RPMI7951 (cell line): ENCODE measurements at regions not wholly inside any gene's neighbourhood (a gene's known extent, or its start where the extent isn't known, plus 50 kb on each side); places are given as distances from the start of the nearest gene placed in this dataset.
A peak's percentile ranks its signal among the peaks of the same experiment; 100 is the strongest.
"Not testable (repeated sequence)": the region's sequence is repeated elsewhere in the genome, so short reads cannot be mapped to it uniquely, and the experiment has no call there.

Source experiments
- DNase-seq: peaks from one replicate; pipeline ENCODE4 v3.0.0-alpha.2; 2012; ENCODE audit warnings: low read depth

DNA sequence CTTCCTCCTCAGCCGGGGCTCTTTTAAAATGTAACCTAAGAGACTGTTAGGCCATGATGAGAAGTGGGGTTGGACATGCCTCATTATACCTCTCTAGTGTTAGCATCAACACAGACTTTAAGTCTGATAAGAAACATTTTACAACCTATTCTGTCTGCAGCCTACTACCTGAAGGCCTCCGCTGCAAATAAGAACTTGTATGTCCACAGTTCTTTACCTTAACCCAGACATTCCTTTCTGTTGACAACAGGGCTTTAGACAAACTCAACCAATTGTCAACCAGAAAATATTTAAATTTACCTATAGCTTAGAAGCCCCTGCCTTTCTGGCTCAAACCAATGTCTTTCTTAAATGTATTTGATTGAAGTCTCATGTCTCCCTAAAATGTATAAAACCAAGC, 1418.6 kb downstream of the STIM2 start:
- no peak for DNase-seq

- not testable (repeated sequence) for DNase-seq
Measured at GRCh38 chr4:28286266-28286665, 1425.6 kb downstream of the STIM2 start.

- peak; percentile 89 for DNase-seq
Measured at GRCh38 chr4:28287831-28288233, 1427.2 kb downstream of the STIM2 start.

GRCh38 chr4:28296239-28296638, 1435.6 kb downstream of the STIM2 start:
- DNase-seq: no peak

DNA sequence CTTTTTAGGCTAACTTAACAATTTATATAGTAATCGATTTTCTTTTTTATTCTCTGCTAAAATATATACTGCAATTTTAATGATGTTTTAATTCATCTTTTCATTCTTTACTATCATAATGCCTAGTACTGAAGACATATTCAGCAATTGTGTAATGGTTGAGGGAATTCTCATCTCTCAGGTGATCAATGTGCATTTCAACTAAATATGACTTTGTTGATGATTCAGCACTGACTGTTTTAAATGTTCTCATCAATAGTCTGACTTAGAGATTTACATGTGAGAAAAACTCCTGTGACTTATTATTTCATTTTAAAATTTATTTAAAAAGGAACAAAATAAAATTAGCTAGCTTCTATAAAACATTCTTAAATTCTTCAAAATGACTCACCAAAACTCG, 1450.3 kb downstream of the STIM2 start:
- DNase-seq: no peak

GRCh38 chr4:28312497-28312896, 1451.9 kb downstream of the STIM2 start:
- DNase-seq: not testable (repeated sequence)

DNA sequence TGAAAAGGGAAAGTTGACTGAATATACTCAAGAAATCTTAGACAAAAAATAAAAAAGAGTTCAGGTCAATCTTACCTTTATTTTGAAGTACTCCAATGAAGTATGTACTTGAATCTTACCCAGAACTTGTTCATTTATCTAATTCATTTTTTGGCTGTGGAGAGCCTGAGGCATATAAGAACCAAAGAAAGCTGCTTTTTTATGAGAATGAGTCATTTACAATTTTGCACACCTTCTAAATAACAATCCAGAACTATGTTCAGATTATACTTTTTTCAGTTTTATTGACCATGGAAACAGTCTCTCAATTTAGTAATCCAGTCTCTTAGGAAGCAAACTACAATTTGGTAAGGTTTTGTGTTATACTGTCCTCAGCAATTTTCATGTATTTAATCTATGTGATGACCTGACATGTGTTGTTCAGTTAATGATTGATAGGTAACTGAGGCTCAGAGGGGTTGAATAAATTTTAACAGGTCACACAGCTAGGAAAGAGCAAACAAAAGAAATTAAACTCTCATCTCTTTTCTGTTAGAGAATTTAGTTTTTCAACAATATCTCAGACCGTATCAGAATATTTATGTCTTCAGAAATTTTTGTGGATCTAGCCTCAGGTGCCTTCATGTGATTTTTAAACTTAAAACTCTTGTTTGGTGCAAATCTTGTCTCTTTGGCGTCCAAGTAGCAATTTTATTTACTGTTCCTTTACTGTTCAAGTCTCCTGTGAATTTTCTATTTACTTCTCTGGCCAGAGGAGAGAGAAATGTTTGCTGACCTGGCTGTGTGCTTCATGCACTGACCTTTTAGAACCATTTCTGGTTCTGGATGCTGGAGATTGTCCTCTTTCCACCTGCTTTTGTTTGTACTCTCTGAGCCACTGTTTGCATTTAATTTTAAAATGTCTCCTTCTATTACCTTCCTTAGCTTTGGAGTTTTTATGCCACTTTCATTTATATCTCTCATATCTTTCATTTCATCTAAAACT, 1453.4 kb downstream of the STIM2 start:
- DNase-seq: no peak

GRCh38 chr4:28317221-28317620, 1456.6 kb downstream of the STIM2 start:
- DNase-seq: no peak

DNA sequence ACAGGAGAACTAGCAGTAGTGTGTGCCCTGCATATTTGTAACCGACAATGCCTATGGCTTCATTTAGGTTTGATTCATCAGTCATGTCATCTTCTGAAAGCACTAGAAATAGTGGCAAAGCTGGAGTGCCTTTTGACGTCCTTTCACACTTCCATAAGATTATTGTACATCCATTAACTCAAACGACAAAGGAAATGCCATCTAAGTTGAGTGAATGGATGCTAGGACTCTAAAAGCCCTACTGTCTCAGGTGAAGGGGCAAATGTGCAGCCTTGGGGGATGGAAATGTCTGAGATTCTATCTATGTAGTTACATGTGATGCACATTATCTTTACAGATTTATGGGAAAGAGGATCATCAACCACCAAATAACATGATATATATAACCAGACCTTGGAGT, 1473.6 kb downstream of the STIM2 start:
- DNase-seq: no peak

- DNase-seq: no peak
Measured at GRCh38 chr4:28341784-28342183, 1481.1 kb downstream of the STIM2 start.

GRCh38 chr4:28350485-28350884, 1489.8 kb downstream of the STIM2 start:
- no peak for DNase-seq

DNA sequence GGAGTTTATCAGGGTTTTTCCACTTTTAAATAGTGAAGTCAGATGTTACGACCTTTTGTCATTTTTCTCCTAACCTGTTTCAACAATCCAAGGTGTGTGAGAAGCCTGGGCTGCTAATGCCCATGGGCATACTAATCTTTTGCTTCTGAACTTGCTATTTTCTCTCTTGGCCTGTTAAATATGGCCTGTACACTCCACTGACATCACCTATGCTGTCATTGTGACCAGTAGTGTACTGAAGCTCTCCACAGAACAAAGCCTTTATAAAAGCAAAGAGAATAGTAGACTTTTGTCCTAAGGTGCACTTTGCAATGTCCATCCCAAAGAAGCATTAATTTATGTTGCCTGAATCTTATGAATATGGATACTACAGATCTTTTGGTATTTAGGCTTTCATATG, 1490.5 kb downstream of the STIM2 start:
- DNase-seq: no peak

DNA sequence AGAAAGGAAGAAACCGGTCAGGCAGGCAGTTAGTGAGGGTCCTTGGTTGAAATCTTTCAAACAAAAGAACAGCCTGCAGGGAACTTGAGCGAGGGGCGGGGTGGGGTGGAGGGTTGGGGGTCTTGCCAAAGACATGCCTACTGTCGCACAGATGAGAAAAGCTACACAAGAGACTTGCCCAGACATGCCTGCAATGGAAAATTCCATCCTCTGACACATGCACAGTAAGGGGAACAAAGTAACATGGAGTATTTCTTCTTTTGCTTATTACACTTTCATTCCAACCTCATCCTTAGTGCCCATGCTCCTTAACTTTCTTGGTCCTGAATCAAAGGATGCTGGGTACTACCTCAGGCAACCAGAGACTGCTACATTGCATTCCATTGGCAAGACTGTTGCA, 1491.2 kb downstream of the STIM2 start:
- no peak for DNase-seq

GRCh38 chr4:28354880-28355656, 1494.4 kb downstream of the STIM2 start:
- no peak for DNase-seq

DNA sequence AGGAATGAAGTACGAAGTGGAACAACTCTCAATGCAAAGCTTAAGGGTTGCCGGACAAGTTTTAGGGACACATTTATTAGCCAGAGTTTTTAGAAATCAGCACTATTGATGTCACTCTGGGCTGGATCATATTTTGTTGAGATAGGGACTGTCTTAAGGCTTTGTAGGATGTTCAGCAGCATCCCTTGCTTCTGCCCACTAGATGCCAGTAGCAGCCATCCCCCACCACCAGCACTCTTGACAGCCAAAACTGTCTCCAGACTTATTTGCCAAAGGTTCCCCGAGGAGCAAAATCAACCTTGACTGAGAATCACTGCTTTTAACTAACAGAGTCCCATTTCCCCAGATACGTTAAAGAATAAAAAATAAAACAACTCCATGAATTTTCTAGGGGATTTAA, 1497.3 kb downstream of the STIM2 start:
- peak; percentile 11 for DNase-seq

DNA sequence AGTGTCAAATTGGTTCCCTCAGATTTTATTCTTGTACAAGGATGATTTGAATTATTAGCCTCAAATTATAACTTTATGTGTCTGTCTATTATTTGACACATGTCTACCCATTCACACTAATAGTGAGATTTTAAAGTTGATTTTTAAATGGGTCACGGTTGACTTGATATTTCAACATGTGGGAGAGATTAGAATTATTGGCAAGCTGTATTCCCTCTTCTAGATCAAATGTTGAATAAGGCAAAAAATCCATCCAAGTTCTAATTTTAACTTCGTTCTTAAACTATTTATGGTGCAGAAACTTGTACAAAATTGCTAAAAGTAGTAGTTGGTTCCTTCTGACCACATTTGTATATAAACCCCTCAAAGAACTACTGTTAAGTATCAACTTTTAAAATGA, 1498.0 kb downstream of the STIM2 start:
- no peak for DNase-seq

DNA sequence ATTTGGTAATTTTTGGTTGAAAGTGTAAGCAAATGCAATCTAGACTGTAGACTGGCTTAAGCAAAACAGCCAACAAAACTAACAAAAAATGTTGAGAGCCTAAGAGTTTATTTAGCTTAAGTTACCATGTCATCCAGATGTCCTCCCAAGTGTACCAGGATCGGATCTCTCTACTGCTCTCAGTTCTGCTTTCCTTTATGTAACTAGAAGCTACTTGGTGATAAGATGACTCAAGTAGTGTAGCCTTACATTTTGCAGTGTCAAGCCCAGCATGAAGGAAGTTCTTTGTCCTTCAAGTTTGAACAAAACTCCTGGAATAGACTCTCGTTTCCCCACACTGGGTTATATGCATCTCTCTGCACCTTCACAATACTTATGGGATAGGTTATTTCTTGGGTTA, 1500.0 kb downstream of the STIM2 start:
- DNase-seq: no peak

- no peak for DNase-seq
Measured at GRCh38 chr4:28362169-28362568, 1501.5 kb downstream of the STIM2 start.

- no peak for DNase-seq
Measured at GRCh38 chr4:28369499-28369898, 1508.9 kb downstream of the STIM2 start.

DNA sequence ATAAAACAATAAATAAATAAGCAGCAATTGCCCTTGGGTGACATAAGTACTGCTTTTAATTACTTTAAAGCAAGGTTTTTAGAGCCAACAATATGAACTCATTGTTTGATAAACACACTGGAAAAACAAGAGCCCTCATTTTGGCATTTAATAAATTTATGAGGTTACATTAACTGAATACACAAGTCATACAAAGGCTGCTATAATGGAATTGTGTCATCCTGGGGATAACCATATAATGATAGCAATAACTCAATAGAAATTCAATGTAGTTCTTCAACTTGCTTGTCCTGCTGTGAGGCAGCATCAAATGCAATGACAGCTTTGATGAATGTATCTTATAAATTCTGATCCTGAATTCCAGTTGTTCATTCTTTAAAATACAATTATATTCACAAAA, 1512.5 kb downstream of the STIM2 start:
- DNase-seq: no peak

- DNase-seq: peak; percentile 3
Measured at GRCh38 chr4:28373601-28374000, 1513.0 kb downstream of the STIM2 start.

- no peak for DNase-seq
Measured at GRCh38 chr4:28378109-28378830, 1517.6 kb downstream of the STIM2 start.
